NCI-H2171 treated with DMSO at 0.1 percent for 48 hours (cell line): ENCODE measurements at regions not wholly inside any gene's neighbourhood (a gene's known extent, or its start where the extent isn't known, plus 50 kb on each side); places are given as distances from the start of the nearest gene placed in this dataset.
"Not testable (repeated sequence)": the region's sequence is repeated elsewhere in the genome, so short reads cannot be mapped to it uniquely, and the experiment has no call there.

Source experiments
- DNase-seq: peaks from one replicate; lab custom pipeline; 2025; lab: John Stamatoyannopoulos, UW

GRCh38 chr10:4294996-4295792, 510.2 kb upstream of the KLF6 start:
- no peak for DNase-seq

- no peak for DNase-seq
Observed at GRCh38 chr10:4294271-4294670, 509.3 kb upstream of the KLF6 start.

- DNase-seq, result no peak
Observed at GRCh38 chr10:4291990-4292389, 507.0 kb upstream of the KLF6 start.

GRCh38 chr10:4285121-4285520, 500.1 kb upstream of the KLF6 start:
- DNase-seq, result no peak

GRCh38 chr10:4283846-4284610, 499.0 kb upstream of the KLF6 start:
- DNase-seq, result no peak

GRCh38 chr10:4282496-4282895, 497.5 kb upstream of the KLF6 start:
- DNase-seq, result no peak

GRCh38 chr10:4281190-4281825, 496.3 kb upstream of the KLF6 start:
- DNase-seq, result no peak

- no peak for DNase-seq
Observed at GRCh38 chr10:4280461-4281189, 495.6 kb upstream of the KLF6 start.

- DNase-seq, result no peak
Observed at GRCh38 chr10:4279655-4280054, 494.6 kb upstream of the KLF6 start.

- DNase-seq, result no peak
Observed at GRCh38 chr10:4278186-4278585, 493.2 kb upstream of the KLF6 start.

GRCh38 chr10:4276151-4276550, 491.1 kb upstream of the KLF6 start:
- DNase-seq, result no peak

GRCh38 chr10:4274671-4275070, 489.7 kb upstream of the KLF6 start:
- DNase-seq, result not testable (repeated sequence)

- no peak for DNase-seq
Observed at GRCh38 chr10:4271193-4271592, 486.2 kb upstream of the KLF6 start.

GRCh38 chr10:4270116-4270515, 485.1 kb upstream of the KLF6 start:
- no peak for DNase-seq

GRCh38 chr10:4268490-4268889, 483.5 kb upstream of the KLF6 start:
- not testable (repeated sequence) for DNase-seq

GRCh38 chr10:4267086-4267773, 482.2 kb upstream of the KLF6 start:
- no peak for DNase-seq

GRCh38 chr10:4266416-4267085, 481.5 kb upstream of the KLF6 start:
- DNase-seq, result no peak

- DNase-seq, result no peak
Observed at GRCh38 chr10:4265964-4266363, 481.0 kb upstream of the KLF6 start.

GRCh38 chr10:4264209-4264865, 479.3 kb upstream of the KLF6 start:
- no peak for DNase-seq

- DNase-seq, result no peak
Observed at GRCh38 chr10:4263601-4263921, 478.6 kb upstream of the KLF6 start.
